ENCODE measurements at regions not wholly inside any gene's neighbourhood (a gene's known extent, or its start where the extent isn't known, plus 50 kb on each side); places are given as distances from the start of the nearest gene placed in this dataset.

DNA sequence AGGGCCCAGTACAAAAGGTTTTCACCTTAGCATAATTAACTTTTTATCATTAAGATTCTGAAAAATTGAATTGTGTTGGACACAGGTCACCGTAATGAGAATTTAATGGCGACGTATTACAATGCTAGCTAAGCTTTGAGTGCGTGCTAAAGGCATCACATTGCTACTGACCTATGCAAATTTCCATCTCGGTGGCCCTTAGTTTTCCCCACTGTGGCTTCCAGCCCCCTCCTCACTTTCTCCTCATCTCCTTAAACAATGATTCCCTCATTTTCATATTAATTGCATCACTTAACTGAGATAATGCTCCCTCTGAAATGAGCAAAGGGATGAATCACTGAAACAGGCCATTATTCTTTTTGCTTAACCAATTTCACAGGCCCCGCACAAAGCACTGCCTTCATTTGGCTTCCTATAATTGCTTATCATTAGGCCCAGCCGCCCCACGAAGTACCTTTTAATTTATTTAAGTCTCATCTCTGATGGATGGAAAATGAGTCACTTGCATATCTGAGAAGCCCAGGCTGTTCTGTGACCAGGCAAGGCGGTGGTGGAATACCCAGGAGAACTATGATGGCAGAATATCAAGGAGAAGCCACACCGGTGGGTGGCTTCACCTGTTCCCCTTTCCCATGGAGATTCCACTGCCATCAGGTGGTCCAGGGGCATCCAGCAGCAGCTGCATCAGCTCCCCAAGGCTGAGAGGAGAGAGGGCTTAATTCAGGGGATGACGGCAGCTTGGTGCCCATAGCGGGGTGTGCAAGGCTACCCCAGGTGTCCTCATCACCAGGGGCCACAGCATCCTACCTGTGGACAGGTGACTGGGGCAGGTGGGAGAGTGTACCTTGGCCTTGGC is 223.8 kb upstream of the BOD1L1 start:
- no peak for DNase-seq

DNA sequence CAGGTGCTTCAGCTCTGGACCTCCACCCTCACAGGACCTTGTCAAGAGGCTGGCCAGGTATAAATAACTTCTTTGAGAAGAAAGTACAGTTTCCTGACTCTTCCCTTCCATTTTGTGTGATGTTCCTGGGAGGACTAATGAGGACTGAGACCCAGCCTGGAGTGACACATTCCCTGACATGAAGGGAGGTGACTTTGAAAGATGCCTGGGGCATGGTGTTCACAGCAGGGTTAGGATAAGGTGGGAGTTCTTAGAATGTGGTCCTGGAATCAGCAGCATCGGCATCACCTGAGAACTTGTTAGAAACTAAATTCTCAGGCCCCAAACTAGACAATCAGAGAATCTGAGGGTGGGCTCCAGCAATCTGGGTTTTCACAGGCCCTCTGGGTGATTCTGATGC is 224.9 kb upstream of the BOD1L1 start:
- DNase-seq, result no peak

DNA sequence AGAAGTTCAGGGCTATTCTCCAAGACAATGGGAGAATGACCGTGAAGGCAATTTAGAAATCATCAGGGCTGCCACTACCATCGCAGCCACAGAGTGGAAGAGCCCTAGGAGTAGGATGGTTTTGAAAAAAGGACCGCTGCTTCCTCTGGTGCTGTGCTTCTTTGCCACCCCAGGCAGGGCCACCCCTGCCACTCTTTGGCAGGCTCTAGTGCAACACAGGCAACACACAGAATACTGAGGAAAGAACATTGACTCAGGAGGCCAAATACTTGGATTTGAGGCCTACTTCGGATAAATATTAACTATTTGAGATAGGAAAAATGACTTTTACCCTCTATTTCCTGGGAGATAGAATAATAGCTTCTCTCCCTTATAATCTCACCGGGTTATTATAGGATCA is 228.9 kb upstream of the BOD1L1 start:
- no peak for DNase-seq

DNA sequence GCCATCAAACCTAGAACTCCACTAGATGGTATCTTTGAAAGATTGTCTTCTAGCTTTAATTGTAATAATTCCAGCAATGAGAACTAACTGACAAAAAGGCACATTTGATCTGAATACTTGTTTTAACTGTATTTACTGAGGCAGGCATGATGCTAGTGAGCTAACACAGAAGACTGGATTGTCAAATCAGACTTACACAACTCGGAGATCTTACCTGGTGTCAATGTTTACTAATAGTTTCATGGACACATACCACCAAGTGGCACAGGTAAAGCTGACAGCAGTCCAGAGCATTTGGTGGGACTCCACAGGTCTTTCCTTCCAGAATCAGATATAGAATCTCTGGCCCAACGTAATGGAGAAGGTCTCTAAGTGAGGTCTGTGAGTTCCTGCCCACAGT is 229.9 kb upstream of the BOD1L1 start:
- no peak for DNase-seq

DNA sequence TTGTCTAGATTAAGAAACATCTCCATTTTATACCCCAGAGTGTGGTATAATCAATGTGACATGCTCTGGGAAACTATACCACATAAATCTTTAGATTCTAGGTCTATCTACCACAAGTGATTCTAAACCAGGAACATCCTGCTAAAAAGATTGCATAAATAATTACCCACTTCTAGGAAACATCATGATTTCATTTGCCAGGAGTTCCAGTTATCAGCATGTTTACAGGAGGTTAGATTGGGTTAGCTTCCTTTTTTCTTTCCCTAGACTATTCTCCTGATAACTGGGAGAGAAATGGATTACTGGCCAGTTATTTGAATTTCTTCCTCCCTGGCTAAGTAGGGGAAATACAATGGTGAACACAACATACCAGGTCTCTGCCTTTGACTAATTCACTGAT is 230.3 kb upstream of the BOD1L1 start:
- no peak for DNase-seq

DNA sequence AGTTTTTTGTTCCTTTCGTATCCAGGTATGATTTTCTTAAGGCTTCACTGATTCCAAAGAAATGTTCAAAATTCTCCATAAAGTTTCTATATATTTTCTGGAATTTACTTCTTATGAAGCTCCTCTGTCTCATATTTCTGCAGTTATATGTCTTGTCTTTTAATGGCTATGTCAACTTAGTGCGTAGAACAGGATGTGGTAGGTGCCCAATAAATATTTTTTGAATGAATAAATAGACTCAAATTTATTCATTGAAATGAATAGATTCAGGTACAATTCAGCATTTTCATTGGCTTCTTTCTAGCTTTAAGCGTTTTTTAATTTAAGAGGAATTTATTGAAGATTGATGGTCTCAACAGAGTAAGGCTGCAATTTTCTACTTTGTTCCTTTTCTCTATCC is 231.9 kb upstream of the BOD1L1 start:
- DNase-seq, result no peak

DNA sequence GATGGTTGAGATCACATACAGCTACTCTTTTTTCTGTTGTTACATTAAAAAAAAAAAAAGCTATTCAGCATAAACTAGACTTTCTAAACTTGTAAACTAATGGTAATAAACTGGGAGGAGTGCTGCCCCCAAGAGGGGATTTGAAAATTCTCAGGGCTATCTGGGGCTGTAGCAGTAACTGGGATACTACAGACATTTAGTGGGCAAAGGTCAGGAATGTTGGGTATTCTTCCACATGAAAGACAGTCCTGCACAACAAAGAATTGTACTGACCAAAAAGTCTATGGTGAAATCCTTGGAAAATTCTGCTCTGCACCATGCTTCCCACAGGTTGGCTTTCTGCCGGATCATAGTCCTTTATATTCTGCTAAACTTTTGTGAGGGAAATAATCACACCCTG is 232.6 kb upstream of the BOD1L1 start:
- no peak for DNase-seq

DNA sequence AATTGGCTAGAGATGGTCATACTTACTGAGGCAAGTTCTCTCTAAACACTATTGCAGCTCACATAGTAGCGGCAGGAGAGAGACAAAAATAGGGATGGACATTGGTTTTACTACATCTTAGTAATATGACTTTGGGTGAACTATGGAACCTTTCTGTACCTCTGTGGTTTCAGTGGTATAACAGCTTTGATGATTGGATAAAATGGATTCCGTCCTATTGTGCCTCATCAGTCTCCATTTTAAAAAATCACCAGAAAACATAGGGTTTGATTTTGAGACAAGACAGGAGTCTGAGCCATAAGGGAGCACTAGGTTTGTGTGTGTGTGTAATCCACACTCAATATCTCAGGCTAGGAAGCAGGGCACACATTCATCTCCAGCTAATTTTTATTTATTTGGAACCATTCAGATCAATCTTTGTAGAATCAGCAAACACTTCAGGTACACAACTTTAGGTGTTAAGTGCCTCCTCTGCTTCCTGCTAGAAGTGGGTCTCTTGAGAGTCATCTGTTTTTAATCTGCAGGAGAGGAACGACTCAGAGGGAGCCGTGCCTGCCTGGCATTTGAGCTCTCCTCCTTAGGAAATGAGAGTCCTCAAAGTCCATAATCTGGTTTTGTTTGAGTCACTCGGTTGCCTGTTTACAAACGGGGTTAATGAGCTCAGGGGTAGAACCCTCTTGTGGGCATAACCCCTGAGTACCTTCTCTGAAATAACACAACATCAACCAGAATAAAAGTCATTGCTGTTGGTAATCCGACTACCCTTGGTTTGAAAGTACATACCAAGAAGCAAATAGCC is 238.5 kb upstream of the BOD1L1 start:
- DNase-seq, result no peak

DNA sequence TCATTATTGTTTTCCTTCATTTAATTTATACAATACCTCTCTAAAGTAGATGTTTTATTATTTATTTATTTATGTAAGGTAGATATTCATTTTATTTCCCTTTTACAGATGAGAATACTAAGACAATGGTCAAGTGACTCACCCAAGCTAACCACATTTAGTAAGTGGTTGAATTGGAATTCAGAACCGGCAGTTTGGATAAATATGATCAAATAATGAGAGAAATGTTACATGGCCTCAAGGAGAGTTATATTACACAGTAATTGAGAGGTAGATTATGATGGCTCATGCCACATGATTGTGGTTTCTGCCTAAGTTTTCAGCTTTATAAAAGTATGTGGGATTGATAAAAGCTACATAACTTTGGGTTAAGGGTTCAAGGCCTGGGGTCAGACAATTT is 239.4 kb upstream of the BOD1L1 start:
- no peak for DNase-seq

DNA sequence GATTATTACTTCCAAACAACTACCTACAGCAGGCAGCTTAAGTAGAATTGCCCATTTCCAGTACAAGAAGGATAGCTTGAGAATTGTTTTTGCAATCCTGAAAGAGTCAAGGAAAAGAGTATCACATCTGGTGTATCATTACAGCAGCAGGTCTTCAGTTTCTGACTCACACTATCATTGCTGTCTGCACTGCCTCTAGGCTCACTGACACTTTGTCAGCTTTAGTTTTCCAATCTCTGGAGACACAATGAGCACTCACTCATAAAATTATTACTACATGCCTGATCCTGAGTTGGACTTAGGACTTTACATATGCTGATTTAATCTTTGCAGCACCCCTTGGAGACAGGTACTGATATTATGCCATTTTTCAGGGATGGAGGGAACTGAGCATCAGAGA is 244.6 kb upstream of the BOD1L1 start:
- no peak for DNase-seq

DNA sequence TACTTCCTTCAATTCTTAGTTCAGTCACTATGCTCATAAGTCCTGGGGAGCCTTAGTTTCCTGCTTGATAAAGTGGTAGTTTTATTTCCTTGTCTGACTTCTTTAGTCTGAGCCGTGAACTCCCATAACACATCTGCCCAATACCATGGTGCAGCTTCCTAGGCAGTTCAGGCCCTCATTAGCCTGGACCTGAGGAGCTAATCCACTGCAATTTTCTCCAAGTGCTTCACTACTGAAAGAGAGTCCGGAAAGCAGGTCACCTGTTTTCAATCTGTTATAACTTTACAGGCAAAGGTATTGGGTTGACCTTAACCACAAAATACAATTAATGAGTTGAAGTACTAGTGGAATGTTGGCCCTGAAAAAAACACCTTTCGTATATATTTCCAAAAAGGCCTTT is 245.4 kb upstream of the BOD1L1 start:
- no peak for DNase-seq

DNA sequence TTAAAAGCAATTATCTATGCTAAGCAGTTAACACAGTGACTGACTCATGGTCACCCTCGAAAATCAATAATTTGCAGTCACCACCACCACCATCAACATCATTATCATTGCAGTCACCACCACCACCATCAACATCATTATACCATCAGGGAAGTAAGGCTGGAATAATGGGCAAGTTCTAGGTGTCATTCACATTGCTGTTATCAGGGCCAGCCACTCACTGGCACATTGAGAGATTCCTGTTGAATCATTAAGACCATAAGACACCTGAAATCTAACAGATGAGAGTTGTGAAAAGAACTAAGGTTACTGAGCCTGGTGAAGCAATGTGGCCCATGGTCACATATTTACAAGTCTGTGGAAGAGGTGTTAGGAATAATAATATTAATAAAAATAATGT is 247.7 kb upstream of the BOD1L1 start:
- no peak for DNase-seq

DNA sequence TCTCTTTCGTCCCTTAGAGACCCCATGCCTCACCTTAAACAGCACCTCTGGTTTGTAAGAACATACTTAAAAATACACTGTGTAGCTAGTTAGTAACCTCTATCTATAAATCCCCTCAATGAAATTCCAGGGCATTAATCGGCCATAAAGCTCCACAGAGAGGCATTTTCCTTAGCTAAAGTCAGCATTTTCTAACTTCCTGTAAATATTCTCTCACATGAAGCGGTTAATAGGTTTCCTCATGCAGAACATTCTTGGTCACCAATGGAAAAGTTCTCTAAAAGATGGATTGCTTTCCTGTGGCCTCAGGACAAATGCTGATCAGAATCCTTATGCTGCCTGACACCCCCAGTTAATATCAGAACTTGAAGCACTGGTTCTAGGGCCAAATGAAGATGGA is 248.6 kb upstream of the BOD1L1 start:
- DNase-seq, result no peak

DNA sequence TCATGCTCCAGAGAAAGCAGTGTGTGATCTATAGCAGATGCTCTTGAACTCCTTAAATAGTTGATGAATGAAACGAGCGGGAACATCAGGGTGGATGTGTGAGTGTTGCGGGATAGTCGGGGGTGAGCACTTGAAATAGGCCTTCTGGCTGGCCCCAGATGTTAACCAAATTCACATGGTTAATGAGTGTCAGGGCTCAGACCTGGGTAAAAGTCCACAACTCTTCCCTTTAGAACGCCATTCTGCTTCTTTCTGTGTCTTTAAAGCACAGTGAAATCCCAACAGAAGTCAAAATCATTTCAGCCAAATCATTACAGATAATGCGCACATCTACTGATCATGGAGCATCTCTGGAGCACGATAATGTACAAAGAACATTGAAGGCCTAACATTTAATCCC is 249.4 kb upstream of the BOD1L1 start:
- no peak for DNase-seq

DNA sequence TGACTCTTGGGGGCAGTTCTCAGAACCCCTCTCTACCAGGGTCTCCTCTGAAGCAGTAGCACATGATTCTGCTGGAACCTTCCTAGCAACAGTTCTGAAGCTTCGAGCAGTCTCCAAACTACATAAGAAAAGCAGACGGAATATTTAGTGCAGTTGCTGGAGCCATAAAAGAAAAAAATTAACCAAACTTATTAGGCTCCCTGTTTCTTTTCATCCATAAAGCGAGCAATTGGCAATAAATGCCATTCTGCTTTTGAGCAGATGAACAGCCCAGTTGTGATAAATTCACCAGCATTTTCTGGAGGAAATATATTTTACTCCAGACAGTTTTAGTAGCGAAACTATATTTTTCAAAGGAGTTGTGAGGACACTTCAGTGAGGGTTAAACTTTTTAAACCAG is 250.1 kb upstream of the BOD1L1 start:
- no peak for DNase-seq

DNA sequence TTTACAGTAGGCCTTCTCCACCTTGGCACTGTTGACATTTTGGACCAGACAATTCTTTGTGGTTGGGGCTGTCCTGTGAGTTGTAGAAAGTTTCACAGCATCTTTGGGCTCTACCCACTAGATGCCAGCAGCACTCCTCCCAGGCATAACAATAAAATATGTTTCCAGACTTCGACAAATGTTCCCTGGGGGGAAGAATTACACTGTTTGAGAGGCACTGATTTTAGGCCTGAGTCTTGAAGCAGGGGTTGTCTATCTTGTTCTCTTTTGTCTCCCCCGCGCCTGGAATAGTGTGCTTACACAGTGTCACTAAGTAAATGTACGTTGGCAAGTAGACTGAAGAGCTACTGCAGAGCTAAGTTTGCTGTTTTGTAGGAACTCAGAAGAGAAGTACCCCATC is 254.4 kb upstream of the BOD1L1 start:
- DNase-seq, result no peak

DNA sequence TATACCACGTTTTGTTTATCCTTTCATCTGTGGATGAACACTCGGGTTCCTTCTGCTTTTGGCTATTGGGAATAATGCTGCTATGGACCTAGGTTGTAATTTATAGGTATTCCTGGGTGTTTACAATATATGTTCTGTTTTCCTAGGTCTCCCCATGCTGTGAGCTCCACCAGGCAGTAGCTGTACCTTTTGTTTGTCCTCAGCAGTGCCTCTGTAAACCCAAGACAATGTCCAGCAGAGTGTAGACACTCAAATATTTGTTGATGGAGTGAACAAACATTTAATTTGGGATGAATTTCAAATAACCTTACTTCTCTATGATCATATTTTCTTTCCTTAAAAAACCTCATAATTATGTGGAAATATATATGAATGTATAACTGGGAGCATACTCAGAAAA is 259.5 kb upstream of the BOD1L1 start:
- no peak for DNase-seq

DNA sequence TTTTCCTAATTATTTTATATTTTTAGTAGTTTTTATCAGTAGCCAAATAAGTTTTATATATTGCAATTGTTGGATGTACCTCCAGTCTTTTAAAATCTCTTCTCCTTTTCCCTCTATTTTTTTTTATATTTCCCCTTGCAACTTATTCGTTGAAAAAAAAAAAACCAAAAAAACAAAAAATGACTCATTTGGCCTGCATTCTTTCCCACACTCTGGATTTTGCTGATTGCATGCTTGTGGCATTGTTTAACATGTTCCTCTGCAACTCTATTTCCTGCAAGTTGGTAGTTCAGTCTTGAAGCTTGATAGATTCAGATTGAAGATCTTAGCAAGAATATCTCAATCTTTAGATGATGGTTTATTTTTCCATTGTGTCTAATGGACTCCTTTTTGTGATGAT is 260.6 kb upstream of the BOD1L1 start:
- peak; percentile 34 for DNase-seq

DNA sequence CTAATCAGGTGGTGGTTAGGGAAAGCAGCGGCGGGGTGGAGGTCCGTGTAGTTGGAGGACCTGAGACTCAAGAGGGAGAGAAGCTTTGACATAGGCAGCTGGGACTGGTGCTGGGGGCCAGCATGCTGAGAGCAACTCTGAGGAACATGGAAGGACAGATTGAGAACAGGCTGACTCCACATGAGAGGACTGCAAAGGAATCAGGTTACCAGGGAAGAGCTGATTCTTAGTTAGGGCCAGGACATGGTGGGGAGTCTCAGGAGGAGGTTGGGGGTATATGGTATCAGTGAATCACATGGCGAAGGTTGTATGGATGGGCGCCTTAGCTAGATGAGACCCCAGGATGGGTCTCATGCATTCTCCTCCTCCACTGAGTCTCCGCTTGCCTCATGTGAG is 264.0 kb upstream of the BOD1L1 start:
- no peak for DNase-seq

DNA sequence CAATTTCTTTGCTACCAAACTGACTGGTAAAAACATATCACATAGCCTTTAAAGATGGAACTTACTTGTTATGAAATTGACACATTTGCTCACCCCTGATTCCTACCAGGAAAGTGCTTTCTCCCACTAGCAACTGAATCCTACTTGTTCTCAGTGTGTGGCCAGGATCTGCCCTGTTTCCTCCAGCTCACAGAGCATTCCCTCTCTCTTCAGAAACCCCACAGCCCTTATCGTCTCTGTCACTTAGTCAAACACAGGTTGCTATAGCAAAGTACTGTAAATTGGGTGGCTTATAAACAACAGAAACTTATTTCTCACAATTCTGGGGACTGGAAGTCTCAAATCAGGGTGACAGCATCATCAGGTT is 265.2 kb upstream of the BOD1L1 start:
- DNase-seq, result no peak

DNA sequence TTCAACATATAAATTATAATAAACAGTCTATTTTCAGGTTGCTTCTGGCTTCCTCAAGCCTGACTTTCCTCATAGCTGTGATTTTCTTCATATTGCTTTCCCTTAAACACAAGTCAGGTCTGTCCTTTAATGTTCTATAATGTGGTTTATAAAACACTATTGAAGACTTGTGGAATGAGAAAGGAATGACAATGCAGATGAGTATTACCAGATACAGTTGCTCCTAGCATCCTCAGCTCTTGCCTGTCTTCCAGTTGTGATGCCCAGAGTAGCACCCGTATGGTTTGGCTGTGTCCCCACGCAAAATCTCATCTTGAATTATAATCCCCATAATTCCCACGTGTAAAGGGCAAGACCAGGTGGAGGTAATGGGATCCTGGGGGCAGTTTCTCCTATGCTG is 265.7 kb upstream of the BOD1L1 start:
- DNase-seq, result no peak

DNA sequence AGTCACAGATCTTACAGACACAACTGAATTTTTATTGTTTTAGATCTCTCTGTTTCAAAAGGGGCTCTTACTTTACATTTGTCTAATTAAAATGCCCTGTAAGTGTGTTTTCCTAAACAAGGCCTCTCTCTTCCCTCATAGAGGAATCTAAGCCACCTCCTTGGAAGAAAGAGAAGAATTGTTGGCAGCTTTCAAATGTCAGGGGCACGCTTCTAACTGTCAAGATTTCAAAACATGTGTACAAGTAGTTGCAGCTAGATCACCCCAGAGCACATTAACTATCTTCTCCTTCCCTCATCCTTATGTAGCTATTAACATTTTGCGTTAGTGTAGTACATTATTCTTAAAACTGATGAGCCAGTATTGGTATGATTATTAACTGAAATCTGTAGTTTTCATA is 266.5 kb upstream of the BOD1L1 start:
- no peak for DNase-seq

DNA sequence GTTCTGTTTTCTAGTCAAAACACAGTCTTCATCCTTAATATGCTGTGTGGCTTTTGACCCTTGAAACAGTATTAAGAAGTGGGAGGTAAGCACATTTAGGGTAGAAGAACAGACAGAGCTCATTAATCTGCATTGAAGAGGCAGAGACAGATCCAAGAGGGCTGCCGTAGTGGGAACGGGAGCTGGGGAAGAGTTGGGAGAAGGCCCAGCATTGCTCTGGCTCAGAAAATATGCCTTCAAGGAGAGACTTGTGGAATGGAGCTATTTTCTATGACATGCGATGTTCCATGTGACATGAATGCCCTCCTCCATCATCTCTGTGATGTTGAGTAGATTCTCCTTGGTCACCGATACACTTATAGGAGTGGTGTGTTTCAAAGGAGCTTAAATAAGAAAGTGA is 273.3 kb upstream of the BOD1L1 start:
- no peak for DNase-seq

DNA sequence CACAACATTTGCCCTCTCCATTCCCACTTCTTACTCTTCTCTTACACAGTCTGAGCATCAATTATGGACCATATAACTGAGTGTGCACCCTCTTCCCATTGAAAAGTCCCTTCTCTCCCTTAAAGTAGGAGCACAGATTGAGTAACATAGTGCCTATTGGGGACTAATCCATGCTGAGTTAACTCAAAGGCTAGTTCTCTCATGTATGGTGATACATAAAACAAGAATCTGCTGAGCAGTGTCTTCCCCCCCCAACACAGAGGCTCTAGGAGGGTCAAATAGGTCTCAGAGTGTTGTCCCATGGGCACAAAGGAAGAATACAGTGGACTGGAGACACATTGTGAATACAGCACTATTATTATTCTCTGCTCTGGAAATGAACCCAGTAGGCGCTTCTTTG is 274.6 kb upstream of the BOD1L1 start:
- DNase-seq, result no peak

DNA sequence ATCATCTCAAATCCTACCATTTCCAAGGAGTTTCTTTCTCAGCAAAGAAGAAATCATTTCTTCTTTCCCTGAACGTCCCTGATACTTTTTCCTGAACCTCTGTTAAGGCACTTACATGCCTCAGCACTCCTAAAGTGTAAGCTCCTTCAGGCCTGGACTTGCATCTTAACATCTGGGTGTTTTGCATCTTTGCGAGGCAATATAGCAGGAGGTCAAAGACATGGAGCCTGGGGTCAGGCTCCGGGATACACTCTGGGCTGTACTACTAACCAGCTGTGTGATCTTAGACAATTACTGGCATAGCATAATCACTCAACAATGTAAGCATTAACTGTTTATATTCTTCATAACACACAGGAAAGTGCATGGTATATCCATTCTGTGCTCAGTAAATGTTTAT is 275.5 kb upstream of the BOD1L1 start:
- no peak for DNase-seq
